SK-N-SH (cell line): ENCODE measurements at regions not wholly inside any gene's neighbourhood (a gene's known extent, or its start where the extent isn't known, plus 50 kb on each side); places are given as distances from the start of the nearest gene placed in this dataset.

Experiments
- CTCF ChIA-PET: fragments of 300-600, 350-600 bp; formaldehyde crosslinking; extraction: SDS; loops from one replicate; lab custom pipeline; 2021; lab: Yijun Ruan, JAX
- POLR2A ChIA-PET: fragments of 350-600 bp; sonication (Branson Sonifier 250); formaldehyde crosslinking; extraction: SDS; loops from one replicate; lab custom pipeline; 2020; ENCODE audit warnings: antibody characterized with exemption, inconsistent platforms; lab: Yijun Ruan, JAX
- DNase-seq: peaks from one replicate; pipeline ENCODE4 v3.0.0; 2012
- H2AFZ ChIP-seq: fragments of 200-600 bp; sonication (generic); 2 replicates; pipeline ENCODE4 v1.8.1; 2016; ENCODE audit warnings: antibody characterized with exemption, mild to moderate bottlenecking, low read depth
- H3F3A ChIP-seq: fragments of 200-600 bp; sonication (generic); replicated peaks from 2 replicates; pipeline ENCODE3; 2016; ENCODE audit warnings: antibody characterized with exemption, mild to moderate bottlenecking; ENCODE audit not compliant: insufficient read depth
- H3K27ac ChIP-seq, 2 experiments: fragments of 200-500 bp in 1 of 2; fragments of 200-600 bp in 1 of 2; sonication (Bioruptor generic) in 1 of 2; sonication (generic), shearing (Covaris generic) in 1 of 2; 2 replicates each; pipeline versions ENCODE4 v1.5.1 to v1.6.1; 2014 to 2016; ENCODE audit warnings: low read depth in 2 of 2, inconsistent platforms in 1 of 2, low read length in 1 of 2, mild to moderate bottlenecking in 1 of 2, mixed read lengths in 1 of 2
- H3K27me3 ChIP-seq: fragments of 200-600 bp; sonication (generic), shearing (Covaris generic); 2 replicates; pipeline ENCODE4 v1.6.1; 2016; ENCODE audit warnings: mixed run types; ENCODE audit not compliant: insufficient read depth
- H3K36me3 ChIP-seq, 2 experiments: fragments of 200-500 bp in 1 of 2; fragments of 200-600 bp in 1 of 2; sonication (Bioruptor generic) in 1 of 2; sonication (generic) in 1 of 2; replicated peaks in 1 of 2; 2 replicates each; pipeline versions ENCODE3 to v1.5.1; 2014 to 2016; ENCODE audit warnings: low read length in 1 of 2, mild to moderate bottlenecking in 1 of 2; ENCODE audit not compliant: insufficient read depth in 2 of 2, control insufficient read depth in 1 of 2
- H3K4me1 ChIP-seq, 2 experiments: fragments of 200-500 bp in 1 of 2; fragments of 200-600 bp in 1 of 2; sonication (Bioruptor generic) in 1 of 2; sonication (generic), shearing (Covaris generic) in 1 of 2; 2 replicates each; pipeline versions ENCODE4 v1.5.1 to v1.6.1; 2014 to 2016; ENCODE audit warnings: low read depth in 1 of 2, low read length in 1 of 2, mixed run types in 1 of 2; ENCODE audit not compliant: insufficient read depth in 2 of 2, control insufficient read depth in 1 of 2
- H3K4me2 ChIP-seq: fragments of 200-600 bp; sonication (generic), shearing (Covaris generic); 2 replicates; pipeline ENCODE4 v1.6.1; 2017; ENCODE audit warnings: mixed run types
- H3K4me3 ChIP-seq, 2 experiments: fragments of 200-500 bp in 1 of 2; fragments of 200-600 bp in 1 of 2; sonication (Bioruptor generic) in 1 of 2; sonication (generic), shearing (Covaris generic) in 1 of 2; 2 replicates each; pipeline versions ENCODE4 v1.5.1 to v1.8.1; 2014 to 2016; ENCODE audit warnings: low read depth in 2 of 2, inconsistent platforms in 1 of 2, low read length in 1 of 2, mild to moderate bottlenecking in 1 of 2, mixed read lengths in 1 of 2, moderate library complexity in 1 of 2
- H3K79me2 ChIP-seq: fragments of 200-600 bp; sonication (generic); 2 replicates; pipeline ENCODE4 v1.8.1; 2017; ENCODE audit warnings: mild to moderate bottlenecking; ENCODE audit not compliant: insufficient read depth
- H3K9ac ChIP-seq: fragments of 200-600 bp; sonication (generic); 2 replicates; pipeline ENCODE4 v1.6.1; 2017; ENCODE audit warnings: mixed run types
- H3K9me2 ChIP-seq: fragments of 200-600 bp; sonication (generic); 2 replicates; pipeline ENCODE4 v1.6.1; 2017; ENCODE audit warnings: mixed run types
- H3K9me3 ChIP-seq: fragments of 200-600 bp; sonication (generic); 2 replicates; pipeline ENCODE4 v1.6.1; 2017; ENCODE audit warnings: mixed run types, mild to moderate bottlenecking, moderate library complexity
- H4K20me1 ChIP-seq: fragments of 200-600 bp; sonication (generic); 2 replicates; pipeline ENCODE4 v1.6.1; 2017; ENCODE audit warnings: mild to moderate bottlenecking, mixed run types; ENCODE audit not compliant: insufficient read depth
- ELF1 ChIP-seq: IDR thresholded peaks from 2 replicates; pipeline ENCODE4 v1.4.0; 2012
- EP300 ChIP-seq, 2 experiments: IDR thresholded peaks; 2 replicates each; pipeline versions ENCODE4 v1.4.0 to v1.6.1; 2012; ENCODE audit warnings: borderline replicate concordance in 1 of 2, low read depth in 1 of 2, low read length in 1 of 2
- EZH2phosphoT487 ChIP-seq: fragments of 200-600 bp; sonication (generic); IDR thresholded peaks from 2 replicates; pipeline ENCODE4 v1.6.1; 2017; ENCODE audit warnings: low read depth, mixed run types, mild to moderate bottlenecking, antibody characterized with exemption, moderate library complexity, borderline replicate concordance
- FOSL2 ChIP-seq: IDR thresholded peaks from 2 replicates; pipeline ENCODE4 v1.4.0; 2012; ENCODE audit warnings: low read depth, mild to moderate bottlenecking, moderate library complexity, borderline replicate concordance
- FOXM1 ChIP-seq: IDR thresholded peaks from 2 replicates; pipeline ENCODE4 v1.4.0; 2012; ENCODE audit warnings: low read depth, mild to moderate bottlenecking
- GATA2 ChIP-seq: sonication (generic); formaldehyde crosslinking; IDR thresholded peaks from 2 replicates; pipeline ENCODE4 v1.5.0; 2020; ENCODE audit warnings: mild to moderate bottlenecking, missing genetic modification reagents
- JUND ChIP-seq: IDR thresholded peaks from 2 replicates; pipeline ENCODE4 v1.4.0; 2012
- MAX ChIP-seq: IDR thresholded peaks from 2 replicates; pipeline ENCODE4 v1.4.0; 2012; ENCODE audit warnings: low read depth
- MEF2A ChIP-seq: IDR thresholded peaks from 2 replicates; pipeline ENCODE4 v1.4.0; 2012; ENCODE audit warnings: low read depth, borderline replicate concordance
- MXI1 ChIP-seq: IDR thresholded peaks from 2 replicates; pipeline ENCODE4 v1.6.1; 2012; ENCODE audit warnings: mild to moderate bottlenecking, low read depth, low read length, improper control_type of control experiment
- NFIC ChIP-seq: IDR thresholded peaks from 2 replicates; pipeline ENCODE4 v1.4.0; 2012; ENCODE audit warnings: borderline replicate concordance
- POLR2AphosphoS5 ChIP-seq: IDR thresholded peaks from 2 replicates; pipeline ENCODE4 v1.6.1; 2012; ENCODE audit warnings: low read depth, low read length
- RAD21 ChIP-seq: IDR thresholded peaks from 2 replicates; pipeline ENCODE4 v1.6.1; 2012; ENCODE audit warnings: mild to moderate bottlenecking, low read length
- RCOR1 ChIP-seq: fragments of 150-350 bp; IDR thresholded peaks from 2 replicates; pipeline ENCODE4 v1.6.1; 2017; ENCODE audit warnings: antibody characterized with exemption, low read length
- RFX5 ChIP-seq: IDR thresholded peaks from 2 replicates; pipeline ENCODE4 v1.6.1; 2012; ENCODE audit warnings: mild to moderate bottlenecking, improper control_type of control experiment, low read length
- RXRA ChIP-seq: IDR thresholded peaks from 2 replicates; pipeline ENCODE4 v1.4.0; 2012; ENCODE audit warnings: low read depth, mild to moderate bottlenecking, borderline replicate concordance
- SIN3A ChIP-seq: IDR thresholded peaks from 2 replicates; pipeline ENCODE4 v1.6.1; 2012; ENCODE audit warnings: low read depth, mild to moderate bottlenecking, low read length, moderate library complexity, borderline replicate concordance
- TAF1 ChIP-seq: IDR thresholded peaks from 2 replicates; pipeline ENCODE4 v1.6.1; 2012; ENCODE audit warnings: low read depth, mild to moderate bottlenecking, low read length, moderate library complexity, borderline replicate concordance
- TCF12 ChIP-seq: IDR thresholded peaks from 2 replicates; pipeline ENCODE4 v1.4.0; 2012
- TEAD4 ChIP-seq: IDR thresholded peaks from 2 replicates; pipeline ENCODE4 v1.4.0; 2012; ENCODE audit warnings: mild to moderate bottlenecking, borderline replicate concordance; ENCODE audit not compliant: insufficient read depth
- WGBS: methylation state at CpG from one replicate; pipeline ENCODE4 v1.1.6; 2017; ENCODE audit warnings: low lambda C conversion rate; 5-methylcytosine and 5-hydroxymethylcytosine counted together
- TF ChIP-seq, protein P1 (sequence below): IDR thresholded peaks from 2 replicates; pipeline ENCODE4; 2012
- TF ChIP-seq, protein P2 (sequence below): IDR thresholded peaks from 2 replicates; pipeline ENCODE4 v1.4.0; 2012; ENCODE audit warnings: low read depth, borderline replicate concordance
- TF ChIP-seq, protein P3 (sequence below): IDR thresholded peaks from 2 replicates; pipeline ENCODE4 v1.4.0; 2012; ENCODE audit warnings: low read depth, borderline replicate concordance

DNA sequence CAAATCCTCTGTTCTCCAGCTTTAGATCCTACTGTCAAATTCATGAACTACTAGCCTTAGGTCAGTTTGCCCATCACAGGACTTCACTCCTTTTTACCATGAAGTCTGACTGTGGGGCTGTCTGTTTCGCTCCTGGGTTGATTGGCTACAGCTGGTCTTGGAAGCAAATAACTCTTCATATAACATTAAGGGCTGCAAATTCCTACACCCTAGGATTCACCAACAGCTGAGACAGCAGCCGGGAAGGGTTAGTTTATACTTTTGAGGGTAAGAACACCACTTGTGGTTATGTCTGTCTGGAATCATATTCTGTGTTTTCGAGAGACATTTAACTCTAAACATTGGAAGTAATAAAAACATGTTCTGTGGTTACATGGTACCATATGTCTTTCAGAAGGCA is 55.9 kb upstream of the KIAA1217 start:
- Histone ChIP-seq H3K4me2 (peak overlapping the region; percentile 36), H3K36me3 (no peaks in the 10 kb centered on the region), H3K9me3 (no peaks in the 10 kb centered on the region), H3K4me1 (peaks cover 0 to 2% of the 10 kb centered on the region in 2 experiments; a peak in 3 of 4 replicates), H3K9me2 (no peaks in the 10 kb centered on the region), H3K4me3 (no peak overlapping the region), H3K27ac (peak overlapping the region in 1 of 2 experiments; percentile 57; a peak in 3 of 4 replicates), H4K20me1 (no peaks in the 10 kb centered on the region), H3F3A (peaks cover 12% of the 10 kb centered on the region), H3K27me3 (no peaks in the 10 kb centered on the region), H2AFZ (no peak overlapping the region), H3K9ac (no peak overlapping the region), H3K79me2 (no peaks in the 10 kb centered on the region)
- 46% methylated on average over 3 of the region's 3 CpGs for WGBS
- TF ChIP-seq, protein P1, sequence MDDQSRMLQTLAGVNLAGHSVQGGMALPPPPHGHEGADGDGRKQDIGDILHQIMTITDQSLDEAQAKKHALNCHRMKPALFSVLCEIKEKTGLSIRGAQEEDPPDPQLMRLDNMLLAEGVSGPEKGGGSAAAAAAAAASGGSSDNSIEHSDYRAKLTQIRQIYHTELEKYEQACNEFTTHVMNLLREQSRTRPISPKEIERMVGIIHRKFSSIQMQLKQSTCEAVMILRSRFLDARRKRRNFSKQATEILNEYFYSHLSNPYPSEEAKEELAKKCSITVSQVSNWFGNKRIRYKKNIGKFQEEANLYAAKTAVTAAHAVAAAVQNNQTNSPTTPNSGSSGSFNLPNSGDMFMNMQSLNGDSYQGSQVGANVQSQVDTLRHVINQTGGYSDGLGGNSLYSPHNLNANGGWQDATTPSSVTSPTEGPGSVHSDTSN, result 0 out of 2 replicates have a peak, but pooled peaks have one; percentile 8
- TF ChIP-seq TCF12, result peak; percentile 28; the same call in 1 of the 2 replicates
- TF ChIP-seq TEAD4, result no peak
- ChIA-PET CTCF (no interaction called here), POLR2A (no interaction called here)
- DNase-seq, result no peak

- Histone ChIP-seq H3K27me3 (no peaks in the 10 kb centered on the region), H3K9me2 (no peaks in the 10 kb centered on the region), H4K20me1 (no peaks in the 10 kb centered on the region), H3K79me2 (no peaks in the 10 kb centered on the region), H3F3A (peaks cover 12% of the 10 kb centered on the region), H3K4me3 (no peak overlapping the region), H3K36me3 (no peaks in the 10 kb centered on the region), H3K27ac (peak overlapping the region in 1 of 2 experiments; percentile 57; a peak in 3 of 4 replicates), H3K9me3 (no peaks in the 10 kb centered on the region), H3K4me2 (peak overlapping the region; percentile 36; the same call in 1 of the 2 replicates), H2AFZ (no peak overlapping the region), H3K4me1 (peaks cover 0 to 2% of the 10 kb centered on the region in 2 experiments; a peak in 3 of 4 replicates), H3K9ac (no peak overlapping the region)
- CTCF ChIA-PET, result interaction anchor here (1.0 kb wide), 1 partner anchor 159 kb away, joined by 3 read pairs; no protein-coding TSS in a partner anchor
- peak; percentile 56; the same call in 1 of the 2 replicates for TF ChIP-seq FOSL2
- TF ChIP-seq RFX5, result no peak
- no peak for TF ChIP-seq RCOR1
- no peak for TF ChIP-seq RAD21
- peak; percentile 56; the same call in 1 of the 2 replicates for TF ChIP-seq TEAD4
- TF ChIP-seq FOXM1, result 0 out of 2 replicates have a peak, but pooled peaks have one; percentile 40
- TF ChIP-seq JUND, result peak; percentile 57
- TF ChIP-seq SIN3A, result no peak
- no peak for TF ChIP-seq MXI1
- no peak for TF ChIP-seq MEF2A
- peak; percentile 42; the same call in 1 of the 2 replicates for TF ChIP-seq NFIC
- TF ChIP-seq ELF1, result no peak
- no peak for TF ChIP-seq POLR2AphosphoS5
- no peak for TF ChIP-seq TAF1
- no peak for TF ChIP-seq RXRA
- TF ChIP-seq, protein P1, result peak; percentile 81
- TF ChIP-seq, protein P2, sequence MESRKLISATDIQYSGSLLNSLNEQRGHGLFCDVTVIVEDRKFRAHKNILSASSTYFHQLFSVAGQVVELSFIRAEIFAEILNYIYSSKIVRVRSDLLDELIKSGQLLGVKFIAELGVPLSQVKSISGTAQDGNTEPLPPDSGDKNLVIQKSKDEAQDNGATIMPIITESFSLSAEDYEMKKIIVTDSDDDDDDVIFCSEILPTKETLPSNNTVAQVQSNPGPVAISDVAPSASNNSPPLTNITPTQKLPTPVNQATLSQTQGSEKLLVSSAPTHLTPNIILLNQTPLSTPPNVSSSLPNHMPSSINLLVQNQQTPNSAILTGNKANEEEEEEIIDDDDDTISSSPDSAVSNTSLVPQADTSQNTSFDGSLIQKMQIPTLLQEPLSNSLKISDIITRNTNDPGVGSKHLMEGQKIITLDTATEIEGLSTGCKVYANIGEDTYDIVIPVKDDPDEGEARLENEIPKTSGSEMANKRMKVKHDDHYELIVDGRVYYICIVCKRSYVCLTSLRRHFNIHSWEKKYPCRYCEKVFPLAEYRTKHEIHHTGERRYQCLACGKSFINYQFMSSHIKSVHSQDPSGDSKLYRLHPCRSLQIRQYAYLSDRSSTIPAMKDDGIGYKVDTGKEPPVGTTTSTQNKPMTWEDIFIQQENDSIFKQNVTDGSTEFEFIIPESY, result no peak
- peak; percentile 30 to 53; a peak in 3 of 4 replicates for TF ChIP-seq EP300 (IDR thresholded peaks at IDR 0.05; ENCODE audit: borderline replicate concordance in 1 of 2, low read depth in 1 of 2, low read length in 1 of 2)
- TF ChIP-seq, protein P3, sequence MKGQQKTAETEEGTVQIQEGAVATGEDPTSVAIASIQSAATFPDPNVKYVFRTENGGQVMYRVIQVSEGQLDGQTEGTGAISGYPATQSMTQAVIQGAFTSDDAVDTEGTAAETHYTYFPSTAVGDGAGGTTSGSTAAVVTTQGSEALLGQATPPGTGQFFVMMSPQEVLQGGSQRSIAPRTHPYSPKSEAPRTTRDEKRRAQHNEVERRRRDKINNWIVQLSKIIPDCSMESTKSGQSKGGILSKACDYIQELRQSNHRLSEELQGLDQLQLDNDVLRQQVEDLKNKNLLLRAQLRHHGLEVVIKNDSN, result no peak
- peak; percentile 57 for TF ChIP-seq TCF12
- TF ChIP-seq EZH2phosphoT487, result no peak
- TF ChIP-seq MAX, result no peak
- peak; percentile 25; the same call in 1 of the 2 replicates for TF ChIP-seq GATA2 (CRISPR knock-in tag)
- WGBS, result 11% methylated on average over 3 of the region's 3 CpGs
- POLR2A ChIA-PET, result no interaction called here
- DNase-seq, result peak; percentile 39
These were observed 55.4 kb upstream of the KIAA1217 start for GRCh38 chr10:24153537-24153936.
